MM.1S (cell line): ENCODE measurements at regions not wholly inside any gene's neighbourhood (a gene's known extent, or its start where the extent isn't known, plus 50 kb on each side); places are given as distances from the start of the nearest gene placed in this dataset.

Experiments
- DNase-seq: peaks from one replicate; pipeline ENCODE4 v3.0.0-alpha.2; 2015
- H2AFZ ChIP-seq: fragments of 300-600 bp; sonication (generic); 2 replicates; pipeline ENCODE4 v1.6.0; 2016; ENCODE audit warnings: antibody characterized with exemption, low read length
- H3F3A ChIP-seq: fragments of 300-600 bp; sonication (generic); 2 replicates; pipeline ENCODE4 v1.6.1; 2016; ENCODE audit warnings: mild to moderate bottlenecking, antibody characterized with exemption, low read length, moderate library complexity, mixed read lengths; ENCODE audit not compliant: insufficient read depth
- H3K27ac ChIP-seq: fragments of 300-600 bp; sonication (generic); 2 replicates; pipeline ENCODE4 v1.5.1; 2016; ENCODE audit warnings: mild to moderate bottlenecking, low read length
- H3K27me3 ChIP-seq: fragments of 300-600 bp; sonication (generic); replicated peaks from 2 replicates; pipeline ENCODE4 v1.6.0; 2016; ENCODE audit warnings: low read length; ENCODE audit not compliant: insufficient read depth
- H3K36me3 ChIP-seq: fragments of 300-600 bp; sonication (generic); replicated peaks from 2 replicates; pipeline ENCODE4 v1.6.1; 2016; ENCODE audit warnings: mild to moderate bottlenecking, low read length, mixed read lengths; ENCODE audit not compliant: insufficient read depth
- H3K4me1 ChIP-seq: fragments of 300-600 bp; sonication (generic); 2 replicates; pipeline ENCODE4 v1.6.1; 2016; ENCODE audit warnings: low read length, mixed read lengths
- H3K4me2 ChIP-seq: fragments of 300-600 bp; sonication (generic); 2 replicates; pipeline ENCODE4 v1.6.0; 2016; ENCODE audit warnings: low read depth, low read length
- H3K4me3 ChIP-seq: fragments of 300-600 bp; sonication (generic); 2 replicates; pipeline ENCODE4 v1.5.1; 2016; ENCODE audit warnings: low read length, mixed read lengths
- H3K79me2 ChIP-seq: fragments of 300-600 bp; sonication (generic); 2 replicates; pipeline ENCODE4 v1.6.1; 2016; ENCODE audit warnings: mixed run types, low read length, mixed read lengths
- H3K9ac ChIP-seq: fragments of 300-600 bp; sonication (generic); 2 replicates; pipeline ENCODE4 v1.6.1; 2016; ENCODE audit warnings: low read length, mixed read lengths
- H3K9me2 ChIP-seq: fragments of 300-600 bp; sonication (generic); replicated peaks from 2 replicates; pipeline ENCODE4 v1.6.1; 2016; ENCODE audit warnings: mild to moderate bottlenecking, low read length, mixed read lengths; ENCODE audit not compliant: insufficient read depth
- H3K9me3 ChIP-seq: fragments of 300-600 bp; sonication (generic); replicated peaks from 2 replicates; pipeline ENCODE4 v1.6.1; 2016; ENCODE audit warnings: mild to moderate bottlenecking, low read length, mixed read lengths; ENCODE audit not compliant: insufficient read depth
- H4K20me1 ChIP-seq: fragments of 300-600 bp; sonication (generic); 2 replicates; pipeline ENCODE4 v1.6.1; 2016; ENCODE audit warnings: mild to moderate bottlenecking, low read length, moderate library complexity, mixed read lengths; ENCODE audit not compliant: insufficient read depth
- CTCF ChIP-seq: fragments of 300-600 bp; sonication (generic); IDR thresholded peaks from 2 replicates; pipeline ENCODE4 v1.5.1; 2016; ENCODE audit warnings: antibody characterized with exemption, low read length, mixed read lengths
- EZH2 ChIP-seq: fragments of 300-600 bp; sonication (generic); optimal IDR thresholded peaks from 2 replicates; pipeline ENCODE3; 2017; ENCODE audit warnings: low read depth, mild to moderate bottlenecking, antibody characterized with exemption, low read length, mixed read lengths
- EZH2phosphoT487 ChIP-seq: fragments of 300-600 bp; sonication (generic); IDR thresholded peaks from 2 replicates; pipeline ENCODE4 v1.6.1; 2018; ENCODE audit warnings: antibody characterized with exemption, low read length

- Histone ChIP-seq H3F3A (no peaks in the 10 kb centered on the region), H3K36me3 (no peaks in the 10 kb centered on the region), H3K27ac (no peak overlapping the region), H2AFZ (no peak overlapping the region), H3K79me2 (no peaks in the 10 kb centered on the region), H3K4me3 (no peak overlapping the region), H3K9ac (no peak overlapping the region), H3K27me3 (no peaks in the 10 kb centered on the region), H3K4me1 (no peaks in the 10 kb centered on the region), H4K20me1 (no peaks in the 10 kb centered on the region), H3K4me2 (no peak overlapping the region), H3K9me2 (no peaks in the 10 kb centered on the region), H3K9me3 (no peaks in the 10 kb centered on the region)
- no peak for DNase-seq
- TF ChIP-seq EZH2 (no peak), EZH2phosphoT487 (no peak), CTCF (no peak)
Observed at GRCh38 chr12:48280572-48280971, 70.1 kb downstream of the ZNF641 start.

GRCh38 chr12:48279601-48280000 is 71.1 kb downstream of the ZNF641 start:
- Histone ChIP-seq H4K20me1 (no peaks in the 10 kb centered on the region), H3K9me2 (no peaks in the 10 kb centered on the region), H3K4me3 (no peak overlapping the region), H3K4me2 (no peak overlapping the region), H3K4me1 (no peaks in the 10 kb centered on the region), H3K9me3 (no peaks in the 10 kb centered on the region), H3K79me2 (no peaks in the 10 kb centered on the region), H3K9ac (no peak overlapping the region), H3K27ac (no peak overlapping the region), H3F3A (no peaks in the 10 kb centered on the region), H3K36me3 (no peaks in the 10 kb centered on the region), H3K27me3 (no peaks in the 10 kb centered on the region), H2AFZ (no peak overlapping the region)
- TF ChIP-seq CTCF (no peak), EZH2 (no peak)
- no peak for DNase-seq

GRCh38 chr12:48279101-48279500 is 71.6 kb downstream of the ZNF641 start:
- Histone ChIP-seq H3K27ac (no peak overlapping the region), H3K27me3 (no peaks in the 10 kb centered on the region), H3K4me3 (no peak overlapping the region), H2AFZ (no peak overlapping the region), H3K9me3 (no peaks in the 10 kb centered on the region), H3K9me2 (no peaks in the 10 kb centered on the region), H4K20me1 (no peaks in the 10 kb centered on the region), H3K79me2 (no peaks in the 10 kb centered on the region), H3K4me2 (no peak overlapping the region), H3F3A (no peaks in the 10 kb centered on the region), H3K36me3 (no peaks in the 10 kb centered on the region), H3K9ac (no peak overlapping the region), H3K4me1 (no peaks in the 10 kb centered on the region)
- no peak for DNase-seq
- TF ChIP-seq EZH2: no peak
- no peak for TF ChIP-seq EZH2phosphoT487

GRCh38 chr12:48276621-48277020 is 73.5 kb upstream of the OR10AD1 start:
- Histone ChIP-seq H3K4me2 (no peak overlapping the region), H3K79me2 (no peaks in the 10 kb centered on the region), H4K20me1 (no peaks in the 10 kb centered on the region), H2AFZ (no peak overlapping the region), H3K27me3 (no peaks in the 10 kb centered on the region), H3K27ac (no peak overlapping the region), H3F3A (no peaks in the 10 kb centered on the region), H3K36me3 (no peaks in the 10 kb centered on the region), H3K9me2 (no peaks in the 10 kb centered on the region), H3K9ac (no peak overlapping the region), H3K4me1 (no peaks in the 10 kb centered on the region), H3K9me3 (no peaks in the 10 kb centered on the region), H3K4me3 (no peak overlapping the region)
- DNase-seq: no peak
- TF ChIP-seq EZH2phosphoT487: no peak
